NCI-H2029 (cell line): ENCODE measurements at regions not wholly inside any gene's neighbourhood (a gene's known extent, or its start where the extent isn't known, plus 50 kb on each side); places are given as distances from the start of the nearest gene placed in this dataset.
"Not testable (repeated sequence)": the region's sequence is repeated elsewhere in the genome, so short reads cannot be mapped to it uniquely, and the experiment has no call there.

ENCODE experiments used
- DNase-seq: peaks from one replicate; lab custom pipeline; 2025; lab: John Stamatoyannopoulos, UW

DNA sequence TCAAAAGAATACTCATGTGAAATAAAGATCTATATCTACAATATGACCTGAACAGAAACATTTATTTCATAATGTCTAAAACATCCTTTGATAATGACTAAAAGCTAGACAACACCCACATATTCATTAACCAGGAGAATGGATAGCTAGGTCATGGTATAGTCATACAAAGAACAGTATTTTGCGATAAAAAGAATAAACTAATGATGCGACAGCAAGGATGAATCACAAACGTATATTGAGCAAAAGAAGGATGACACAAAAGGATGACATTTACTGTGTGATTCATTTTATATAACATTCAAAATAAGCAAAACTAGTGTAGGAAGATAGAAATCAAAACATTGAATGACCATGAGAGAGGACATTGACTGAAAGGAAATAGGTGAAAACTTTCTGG lies 1233.1 kb downstream of the OTOL1 start:
- no peak for DNase-seq

- DNase-seq, result not testable (repeated sequence)
These were observed 1235.4 kb downstream of the OTOL1 start for GRCh38 chr3:162731961-162732360.

- DNase-seq, result no peak
These were observed 1242.2 kb downstream of the OTOL1 start for GRCh38 chr3:162738784-162739183.

GRCh38 chr3:162740941-162741596 lies 1244.5 kb downstream of the OTOL1 start:
- DNase-seq, result no peak

DNA sequence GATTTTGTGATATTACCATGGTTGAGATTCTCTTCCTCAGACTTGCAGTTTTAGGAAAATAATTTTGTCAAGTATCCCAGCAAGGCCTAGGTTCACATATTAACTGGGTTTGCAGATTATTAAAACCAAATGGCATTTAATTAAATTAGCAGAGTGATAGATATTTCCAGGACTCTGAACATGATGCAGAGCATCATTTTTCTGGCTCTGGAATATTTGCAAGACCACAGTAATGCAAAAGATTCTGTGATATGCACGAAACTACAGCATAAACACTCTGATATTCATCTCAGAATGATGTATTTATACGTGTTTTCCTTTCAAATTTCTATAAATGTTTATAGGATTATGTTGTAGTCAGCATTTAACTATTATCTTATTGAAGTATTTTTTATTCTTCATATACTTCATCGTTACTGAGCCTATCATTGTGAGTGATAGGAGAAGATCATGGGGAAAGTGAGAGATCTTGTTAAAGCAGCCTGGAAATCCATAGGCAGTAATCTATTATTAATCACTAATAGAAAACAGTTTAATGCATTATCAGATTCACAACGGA lies 1245.6 kb downstream of the OTOL1 start:
- DNase-seq, result no peak

- no peak for DNase-seq
These were observed 1246.5 kb downstream of the OTOL1 start for GRCh38 chr3:162743091-162743490.

DNA sequence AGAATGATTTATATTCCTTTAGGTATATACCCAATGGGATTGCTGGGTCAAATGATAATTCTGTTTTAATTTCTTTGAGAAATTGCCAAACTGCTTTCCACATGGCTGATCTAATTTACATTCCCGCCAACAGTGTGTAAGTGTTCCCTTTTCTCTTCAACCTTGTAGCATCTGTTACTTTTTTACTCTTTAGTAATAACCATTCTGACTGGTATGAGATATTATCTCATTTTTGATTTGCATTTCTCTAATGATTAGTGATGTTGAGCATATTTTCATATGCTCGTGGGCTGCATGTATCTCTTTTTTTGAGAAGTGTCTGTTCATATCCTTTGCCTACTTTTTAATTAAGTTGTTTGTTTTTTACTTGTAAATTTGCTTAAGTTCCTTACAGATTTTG lies 1264.2 kb downstream of the OTOL1 start:
- no peak for DNase-seq

DNA sequence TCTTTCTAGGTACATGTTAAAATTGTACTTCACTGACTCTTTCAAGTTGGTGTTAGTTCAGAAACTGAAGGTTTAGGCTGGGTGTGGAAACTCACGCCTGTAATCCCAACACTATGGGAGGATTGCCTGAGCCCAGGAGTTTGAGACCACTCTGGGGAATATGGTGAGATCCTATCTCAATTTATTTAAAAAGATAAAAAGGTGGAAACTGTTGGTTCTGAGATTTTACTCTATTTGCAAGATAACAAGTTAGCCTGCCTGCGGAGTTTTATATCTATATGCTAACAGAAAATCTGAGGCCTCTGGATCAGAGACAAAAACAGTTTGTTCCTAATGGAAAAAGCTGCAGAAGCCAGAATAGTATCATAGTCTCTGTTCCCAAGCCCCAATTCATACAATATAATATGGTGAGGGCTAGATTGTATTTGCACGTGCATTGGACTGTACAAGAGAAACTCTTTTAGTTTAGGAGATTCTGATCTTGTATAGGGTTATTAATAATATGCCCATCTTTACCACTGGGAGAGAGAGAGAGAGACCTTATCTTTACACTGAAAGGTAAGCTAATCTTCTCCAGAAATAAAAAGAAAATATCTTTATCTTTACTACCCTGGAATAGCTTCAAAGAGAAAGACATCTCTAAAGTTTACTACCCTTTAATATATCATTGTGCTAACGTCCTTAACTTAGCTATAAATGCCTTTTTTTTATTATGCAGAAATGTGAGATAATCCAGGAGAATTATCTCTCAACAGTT lies 1267.6 kb downstream of the OTOL1 start:
- no peak for DNase-seq

DNA sequence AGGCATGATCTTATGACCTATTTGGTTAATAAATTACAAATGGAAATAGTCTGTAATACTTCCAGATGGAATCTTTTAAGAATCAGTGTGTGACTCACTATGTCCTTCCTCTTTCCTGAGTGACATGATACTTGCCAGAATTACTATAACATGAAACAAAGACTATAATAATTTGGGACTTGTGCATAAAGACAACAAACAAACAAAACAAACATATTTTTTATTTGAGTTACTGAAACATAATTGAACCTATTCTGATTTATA lies 1268.1 kb downstream of the OTOL1 start:
- DNase-seq, result no peak

- no peak for DNase-seq
These were observed 1268.9 kb downstream of the OTOL1 start for GRCh38 chr3:162765524-162765923.

DNA sequence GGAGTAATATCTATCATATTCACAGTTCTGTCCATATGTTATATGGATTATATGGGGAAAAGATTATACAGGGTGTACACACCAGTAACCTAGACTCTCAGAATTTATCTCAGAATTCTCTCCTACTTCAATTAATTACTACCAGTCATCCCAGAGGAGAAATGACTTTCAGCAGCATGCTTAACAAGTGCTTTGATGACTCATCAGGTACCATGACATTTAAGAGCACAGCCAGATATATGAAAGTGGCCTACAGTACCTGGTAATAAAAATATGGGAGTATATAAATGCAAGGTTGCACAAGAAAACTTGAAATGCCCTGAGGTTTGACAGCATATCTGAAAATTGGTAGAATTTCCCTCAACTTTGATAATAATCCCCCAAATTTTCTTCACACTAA lies 1273.0 kb downstream of the OTOL1 start:
- no peak for DNase-seq

GRCh38 chr3:162770551-162770950 lies 1273.9 kb downstream of the OTOL1 start:
- no peak for DNase-seq

- DNase-seq, result no peak
These were observed 1278.0 kb downstream of the OTOL1 start for GRCh38 chr3:162774613-162775100.

DNA sequence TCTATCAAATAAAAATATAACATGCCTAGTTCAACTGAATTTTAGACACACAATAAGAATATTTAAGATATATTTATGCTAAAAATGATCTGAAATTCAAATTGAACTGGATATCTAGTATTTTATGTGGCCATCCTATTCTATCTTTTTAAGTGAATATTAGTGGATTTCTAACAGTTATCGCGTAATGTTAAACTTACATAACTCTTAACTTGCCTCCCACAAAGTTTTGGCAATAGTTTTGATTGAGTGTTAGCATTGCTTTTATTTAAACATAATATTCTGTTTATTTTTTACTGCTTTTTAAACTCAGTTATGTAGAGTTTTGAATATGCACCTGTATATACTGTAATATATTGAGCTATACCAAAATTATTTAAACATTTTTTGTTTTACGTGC lies 1279.5 kb downstream of the OTOL1 start:
- DNase-seq, result no peak

- DNase-seq, result no peak
These were observed 1280.5 kb downstream of the OTOL1 start for GRCh38 chr3:162777118-162777517.

GRCh38 chr3:162780313-162780712 lies 1283.7 kb downstream of the OTOL1 start:
- no peak for DNase-seq

- DNase-seq, result no peak
These were observed 1303.3 kb downstream of the OTOL1 start for GRCh38 chr3:162799910-162800309.

GRCh38 chr3:162802228-162802965 lies 1305.8 kb downstream of the OTOL1 start:
- DNase-seq, result no peak

GRCh38 chr3:162810776-162811175 lies 1314.2 kb downstream of the OTOL1 start:
- no peak for DNase-seq

DNA sequence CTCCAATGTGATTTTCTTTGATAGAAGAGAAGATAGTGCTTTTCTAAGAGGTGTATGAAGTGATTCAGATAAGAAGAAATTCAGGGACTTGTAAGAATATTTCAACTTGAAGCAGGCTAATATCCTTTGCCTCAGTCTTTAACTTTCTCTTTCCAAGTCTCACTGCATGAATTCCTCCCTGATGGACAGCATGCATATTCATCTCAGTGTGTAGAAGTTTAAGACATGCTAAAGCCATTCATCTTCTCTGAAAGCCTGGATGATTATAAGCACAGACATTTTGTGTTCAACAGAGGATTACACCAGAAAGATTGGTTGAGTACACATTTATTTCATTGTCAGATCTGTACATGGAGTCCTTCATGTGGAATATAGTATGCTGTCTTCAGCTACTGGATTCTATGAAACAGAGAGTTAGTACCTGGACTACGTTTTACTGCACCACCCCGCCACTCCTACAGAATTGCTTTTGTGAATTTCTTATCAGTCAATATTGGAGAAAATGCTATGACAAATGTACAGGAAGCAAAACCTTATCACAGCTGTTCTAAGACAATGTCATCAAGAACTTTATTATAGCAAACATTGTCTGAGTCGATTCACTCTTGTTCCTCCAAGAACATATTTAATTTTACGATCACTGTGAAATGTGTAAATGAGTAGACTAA lies 1346.1 kb downstream of the OTOL1 start:
- no peak for DNase-seq

GRCh38 chr3:162845918-162846317 lies 1349.3 kb downstream of the OTOL1 start:
- DNase-seq, result no peak

GRCh38 chr3:162847511-162847910 lies 1350.9 kb downstream of the OTOL1 start:
- DNase-seq, result no peak
